ENCODE measurements at regions not wholly inside any gene's neighbourhood (a gene's known extent, or its start where the extent isn't known, plus 50 kb on each side); places are given as distances from the start of the nearest gene placed in this dataset.
A peak's percentile ranks its signal among the peaks of the same experiment; 100 is the strongest.
"Not testable (repeated sequence)": the region's sequence is repeated elsewhere in the genome, so short reads cannot be mapped to it uniquely, and the experiment has no call there.

DNA sequence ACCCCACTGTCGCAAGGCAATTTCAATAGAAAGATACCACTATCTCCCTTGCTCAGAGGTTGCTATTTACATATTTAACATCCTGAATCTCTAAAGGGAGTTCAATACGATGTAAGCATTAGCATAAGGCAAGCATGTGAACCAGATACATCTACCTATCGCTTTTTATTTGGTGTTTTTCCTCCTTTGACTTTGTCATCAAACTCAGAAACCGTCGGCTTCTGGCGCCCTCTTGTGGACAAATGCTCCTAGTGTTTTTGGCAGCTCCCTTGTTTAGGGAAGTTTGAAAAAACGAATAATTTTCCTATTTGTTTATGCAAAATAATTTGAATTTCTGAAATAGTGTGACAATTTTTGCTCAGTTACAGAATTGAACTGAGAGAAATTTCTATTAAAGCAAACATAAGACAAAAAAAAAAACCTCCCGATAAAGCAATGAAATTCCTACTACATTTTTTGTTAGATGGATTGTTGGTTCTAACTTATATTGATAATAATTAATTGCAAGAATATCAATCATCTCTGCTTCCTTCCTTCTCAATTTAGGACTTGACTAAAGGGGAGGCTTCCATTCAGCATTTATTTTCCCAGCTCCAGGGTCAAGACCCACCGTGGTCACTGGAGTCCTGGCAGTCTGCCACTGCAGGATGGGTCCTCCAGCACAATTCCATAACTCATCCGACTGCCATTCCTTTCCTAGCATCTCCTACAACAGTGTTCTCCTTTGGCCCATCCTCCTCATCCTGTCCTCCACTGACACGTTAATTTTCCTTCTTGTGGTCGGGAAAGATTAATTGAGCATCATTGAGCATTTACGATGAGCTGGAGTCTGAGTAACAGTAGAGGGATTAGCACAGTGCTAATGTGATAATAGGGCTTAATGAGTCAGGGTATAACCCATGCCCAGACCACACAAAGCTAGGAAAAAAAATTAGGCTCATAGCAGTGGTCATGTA, 131.8 kb upstream of the CHD1 start:
- Histone ChIP-seq H3K4me3 (no peak overlapping the region), H3K9me3 (no peaks in the 10 kb centered on the region), H3K27me3 (ENCODE audit: low read depth) (no peaks in the 10 kb centered on the region), H3K4me1 (peaks cover 7% of the 10 kb centered on the region), H3K36me3 (no peaks in the 10 kb centered on the region), H3K27ac (no peak overlapping the region)
- intact Hi-C loops (cut with DNase I), result no loop called here
- TF ChIP-seq, protein P1, sequence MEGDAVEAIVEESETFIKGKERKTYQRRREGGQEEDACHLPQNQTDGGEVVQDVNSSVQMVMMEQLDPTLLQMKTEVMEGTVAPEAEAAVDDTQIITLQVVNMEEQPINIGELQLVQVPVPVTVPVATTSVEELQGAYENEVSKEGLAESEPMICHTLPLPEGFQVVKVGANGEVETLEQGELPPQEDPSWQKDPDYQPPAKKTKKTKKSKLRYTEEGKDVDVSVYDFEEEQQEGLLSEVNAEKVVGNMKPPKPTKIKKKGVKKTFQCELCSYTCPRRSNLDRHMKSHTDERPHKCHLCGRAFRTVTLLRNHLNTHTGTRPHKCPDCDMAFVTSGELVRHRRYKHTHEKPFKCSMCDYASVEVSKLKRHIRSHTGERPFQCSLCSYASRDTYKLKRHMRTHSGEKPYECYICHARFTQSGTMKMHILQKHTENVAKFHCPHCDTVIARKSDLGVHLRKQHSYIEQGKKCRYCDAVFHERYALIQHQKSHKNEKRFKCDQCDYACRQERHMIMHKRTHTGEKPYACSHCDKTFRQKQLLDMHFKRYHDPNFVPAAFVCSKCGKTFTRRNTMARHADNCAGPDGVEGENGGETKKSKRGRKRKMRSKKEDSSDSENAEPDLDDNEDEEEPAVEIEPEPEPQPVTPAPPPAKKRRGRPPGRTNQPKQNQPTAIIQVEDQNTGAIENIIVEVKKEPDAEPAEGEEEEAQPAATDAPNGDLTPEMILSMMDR (IDR thresholded peaks at IDR 0.05), result peak; percentile 92
- ATAC-seq (peak; percentile 66 to 69), DNase-seq (peak; percentile 81)

DNA sequence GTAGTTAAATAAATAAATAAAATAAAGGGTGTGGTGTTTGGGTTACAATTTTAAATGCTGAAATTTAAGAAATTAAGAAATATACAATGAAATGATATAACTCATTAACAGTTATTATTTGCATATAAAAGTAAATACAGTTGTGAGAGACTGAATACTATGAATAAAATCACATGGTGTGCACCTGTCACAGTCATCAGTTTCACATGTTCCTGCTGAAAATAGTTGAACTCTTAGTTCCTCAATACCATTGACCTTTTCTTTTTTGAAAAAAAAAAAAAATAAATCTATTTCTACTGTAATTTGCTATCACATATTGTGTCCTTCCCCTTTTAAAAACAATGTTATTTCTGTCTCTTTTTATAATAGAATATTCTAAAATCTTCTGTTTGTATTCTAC, 130.9 kb upstream of the CHD1 start:
- Histone ChIP-seq H3K4me3 (no peak overlapping the region), H3K4me1 (peaks cover 7% of the 10 kb centered on the region), H3K36me3 (no peaks in the 10 kb centered on the region), H3K27me3 (ENCODE audit: low read depth) (no peaks in the 10 kb centered on the region), H3K9me3 (no peaks in the 10 kb centered on the region), H3K27ac (no peak overlapping the region)
- intact Hi-C loops (cut with DNase I), result no loop called here
- no peak for DNase-seq
- TF ChIP-seq, protein P1 (IDR thresholded peaks at IDR 0.05), result no peak
- no peak for ATAC-seq

DNA sequence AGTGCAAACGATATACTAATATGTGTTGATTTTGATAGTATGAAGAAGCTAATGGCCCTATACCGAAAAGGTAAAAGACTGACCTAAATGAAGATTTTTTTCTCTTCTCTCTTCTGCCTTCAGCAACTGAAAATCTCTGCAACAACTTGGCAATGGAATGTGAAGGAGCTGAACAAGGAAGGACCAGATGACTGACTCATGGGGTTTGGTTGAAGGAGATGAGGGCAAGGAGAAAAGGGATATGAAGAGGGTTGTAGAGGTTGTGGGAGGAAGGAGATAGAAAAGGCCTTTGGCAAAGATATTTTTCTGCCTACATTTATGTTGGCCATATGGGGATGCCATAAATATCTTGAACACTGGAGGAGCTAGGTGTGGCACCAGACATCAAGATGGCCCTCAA, 129.7 kb upstream of the CHD1 start:
- TF ChIP-seq, protein P1 (IDR thresholded peaks at IDR 0.05), result no peak
- no peak overlapping the region for H3K4me3 ChIP-seq
- ATAC-seq, result no peak

DNA sequence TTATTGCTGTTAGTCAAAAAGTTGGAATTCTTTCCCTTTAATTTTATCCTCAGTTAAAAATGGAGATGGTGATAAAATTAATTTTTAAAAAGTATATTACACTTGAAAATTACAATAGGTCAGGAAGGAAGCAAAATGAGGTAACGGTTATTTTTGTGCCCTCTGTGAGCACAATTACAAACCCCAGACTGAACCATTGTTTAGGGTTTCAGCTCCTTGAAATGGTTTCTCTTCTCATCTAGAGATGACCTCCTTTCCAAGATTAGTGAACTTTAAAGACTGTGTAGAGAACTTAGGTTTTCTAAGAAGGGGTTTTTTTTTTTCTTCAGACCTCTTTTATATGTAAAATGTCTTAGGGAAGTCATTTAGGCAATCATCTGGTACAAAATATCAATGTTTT, 126.2 kb upstream of the CHD1 start:
- no peak for DNase-seq
- no peaks in the 10 kb centered on the region for H3K36me3 ChIP-seq
- intact Hi-C loops (cut with DNase I), result no loop called here

More for the DNA sequence above, 129.7 kb upstream of the CHD1 start:
- intact Hi-C loops (cut with DNase I), result no loop called here
- DNase-seq, result no peak
- H3K36me3 ChIP-seq, result no peaks in the 10 kb centered on the region
- H3K9me3 ChIP-seq, result no peaks in the 10 kb centered on the region
- peaks cover 7% of the 10 kb centered on the region for H3K4me1 ChIP-seq
- H3K27me3 ChIP-seq (ENCODE audit: low read depth), result no peaks in the 10 kb centered on the region
- no peak overlapping the region for H3K27ac ChIP-seq

DNA sequence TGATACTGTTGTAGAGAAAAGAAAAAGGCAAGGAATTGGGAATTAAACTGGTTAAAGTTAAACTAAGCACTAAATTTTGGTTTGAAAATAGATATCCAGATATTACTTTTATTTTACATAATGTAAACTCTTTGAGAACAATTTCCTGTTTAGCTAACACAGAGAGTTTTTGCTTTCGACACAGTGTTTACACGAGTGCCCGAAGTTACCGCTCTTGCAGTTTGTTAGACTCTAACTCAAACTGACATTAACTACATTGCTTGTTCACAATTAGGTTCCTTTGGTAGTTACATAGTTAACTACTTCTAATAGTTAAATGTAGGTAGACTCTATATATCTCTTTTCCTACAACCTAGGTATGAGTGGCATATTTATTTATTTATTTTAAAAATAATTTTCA, 117.1 kb upstream of the CHD1 start:
- no peak for DNase-seq
- Histone ChIP-seq H3K4me1 (no peaks in the 10 kb centered on the region), H3K36me3 (no peaks in the 10 kb centered on the region), H3K27me3 (ENCODE audit: low read depth) (no peaks in the 10 kb centered on the region), H3K27ac (no peak overlapping the region), H3K9me3 (no peaks in the 10 kb centered on the region), H3K4me3 (no peak overlapping the region)
- intact Hi-C loops (cut with DNase I), result no loop called here
- TF ChIP-seq, protein P1 (IDR thresholded peaks at IDR 0.05), result no peak
- no peak for ATAC-seq

More for the DNA sequence above, 126.2 kb upstream of the CHD1 start:
- Histone ChIP-seq H3K4me1 (no peaks in the 10 kb centered on the region), H3K27ac (no peak overlapping the region), H3K27me3 (ENCODE audit: low read depth) (no peaks in the 10 kb centered on the region), H3K9me3 (no peaks in the 10 kb centered on the region), H3K4me3 (no peak overlapping the region)
- no peak for ATAC-seq
- TF ChIP-seq, protein P1 (IDR thresholded peaks at IDR 0.05), result no peak

DNA sequence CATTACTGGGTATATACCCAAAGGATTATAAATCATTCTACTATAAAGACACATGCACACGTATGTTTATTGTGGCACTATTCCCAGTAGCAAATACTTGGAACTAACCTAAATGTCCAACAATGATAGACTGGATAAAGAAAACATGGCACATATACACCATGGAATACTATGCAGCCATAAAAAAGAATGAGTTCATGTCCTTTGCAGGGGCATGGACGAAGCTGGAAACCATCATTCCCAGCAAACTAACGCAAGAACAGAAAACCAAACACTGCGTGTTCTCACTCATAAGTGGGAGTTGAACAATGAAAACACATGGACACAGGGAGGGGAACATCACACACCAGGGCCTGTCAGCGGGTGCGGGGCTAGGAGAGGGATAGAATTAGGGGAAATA, 114.5 kb upstream of the CHD1 start:
- H3K27ac ChIP-seq; H3K4me3 ChIP-seq; H3K9me3 ChIP-seq; DNase-seq; H3K4me1 ChIP-seq; intact Hi-C loops (cut with DNase I); H3K36me3 ChIP-seq; ATAC-seq; H3K27me3 ChIP-seq (ENCODE audit: low read depth): not testable (repeated sequence)
